WTC11 (cell line): ENCODE measurements at regions not wholly inside any gene's neighbourhood (a gene's known extent, or its start where the extent isn't known, plus 50 kb on each side); places are given as distances from the start of the nearest gene placed in this dataset.

ENCODE experiments used
- CTCF ChIP-seq: fragments of 200-600 bp; IDR thresholded peaks from 2 replicates; pipeline ENCODE4 v1.8.0; 2022; ENCODE audit warnings: antibody characterized with exemption
- JUN ChIP-seq: sonication (generic); formaldehyde crosslinking; IDR thresholded peaks from 2 replicates; pipeline ENCODE4 v1.8.0; 2023; ENCODE audit warnings: mild to moderate bottlenecking, missing genetic modification reagents
- RORB ChIP-seq: fragments of 250-450 bp; sonication (Bioruptor Pico); IDR thresholded peaks from 2 replicates; pipeline ENCODE4 v1.9.0; 2021; ENCODE audit warnings: mild to moderate bottlenecking
- TEAD4 ChIP-seq: sonication (generic); formaldehyde crosslinking; IDR thresholded peaks from 2 replicates; pipeline ENCODE4 v1.8.0; 2022; ENCODE audit warnings: mild to moderate bottlenecking, missing genetic modification reagents
- USF2 ChIP-seq: sonication (generic); formaldehyde crosslinking; IDR thresholded peaks from 2 replicates; pipeline ENCODE4 v1.8.1; 2023; ENCODE audit warnings: mild to moderate bottlenecking, missing genetic modification reagents, moderate library complexity
- ZNF263 ChIP-seq: sonication (generic); formaldehyde crosslinking; IDR thresholded peaks from 2 replicates; pipeline ENCODE4 v1.8.1; 2022; ENCODE audit warnings: low read depth, mild to moderate bottlenecking, moderate library complexity, missing genetic modification reagents

GRCh38 chr18:26723981-26724380 is 141.5 kb downstream of the AQP4 start:
- no peak for TF ChIP-seq USF2 (CRISPR knock-in tag)
- no peak for TF ChIP-seq CTCF
- TF ChIP-seq RORB (CRISPR knock-in tag) = no peak
- no peak for TF ChIP-seq JUN (CRISPR knock-in tag)
- no peak for TF ChIP-seq ZNF263 (CRISPR knock-in tag)
- TF ChIP-seq TEAD4 (CRISPR knock-in tag) = no peak
